ENCODE measurements at regions not wholly inside any gene's neighbourhood (a gene's known extent, or its start where the extent isn't known, plus 50 kb on each side); places are given as distances from the start of the nearest gene placed in this dataset.

- no peaks in the 10 kb centered on the region for H3K27me3 ChIP-seq (ENCODE audit: control insufficient read depth, insufficient read depth, low read length)
- H2AFZ ChIP-seq, result no peak overlapping the region
- no peak overlapping the region for H3K9ac ChIP-seq
- no peak for TF ChIP-seq CTCF (IDR thresholded peaks at IDR 0.05)
- H3K4me2 ChIP-seq (ENCODE audit: low read length), result no peak overlapping the region
- no peak overlapping the region for H3K4me3 ChIP-seq (ENCODE audit: low read depth, low read length)
- H3K4me1 ChIP-seq, result no peaks in the 10 kb centered on the region
- H3K79me2 ChIP-seq, result no peaks in the 10 kb centered on the region
- peaks cover 3% of the 10 kb centered on the region for H3K9me3 ChIP-seq (ENCODE audit: control insufficient read depth, low read length)
- H3K36me3 ChIP-seq (ENCODE audit: control insufficient read depth, insufficient read depth, low read length), result no peaks in the 10 kb centered on the region
- no peak overlapping the region for H3K27ac ChIP-seq
These were observed 336.6 kb upstream of the SLITRK6 start for GRCh38 chr13:86135856-86136255.

GRCh38 chr13:86121881-86122280 is 322.7 kb upstream of the SLITRK6 start:
- H3K79me2 ChIP-seq, result no peaks in the 10 kb centered on the region
- H3K27ac ChIP-seq, result no peak overlapping the region
- no peaks in the 10 kb centered on the region for H3K27me3 ChIP-seq (ENCODE audit: control insufficient read depth, insufficient read depth, low read length)
- no peaks in the 10 kb centered on the region for H3K9me3 ChIP-seq (ENCODE audit: control insufficient read depth, low read length)
- no peak for TF ChIP-seq CTCF (IDR thresholded peaks at IDR 0.05)
- H3K4me1 ChIP-seq, result no peaks in the 10 kb centered on the region
- no peak overlapping the region for H2AFZ ChIP-seq
- H3K4me2 ChIP-seq (ENCODE audit: low read length), result no peak overlapping the region
- no peaks in the 10 kb centered on the region for H3K36me3 ChIP-seq (ENCODE audit: control insufficient read depth, insufficient read depth, low read length)
- no peak overlapping the region for H3K9ac ChIP-seq
- H3K4me3 ChIP-seq (ENCODE audit: low read depth, low read length), result no peak overlapping the region

GRCh38 chr13:86109107-86109506 is 309.9 kb upstream of the SLITRK6 start:
- Histone ChIP-seq H3K9me3 (ENCODE audit: control insufficient read depth, low read length) (peaks cover 3% of the 10 kb centered on the region), H3K27ac (no peak overlapping the region), H3K27me3 (ENCODE audit: control insufficient read depth, insufficient read depth, low read length) (no peaks in the 10 kb centered on the region), H3K79me2 (no peaks in the 10 kb centered on the region), H3K9ac (no peak overlapping the region), H3K4me2 (ENCODE audit: low read length) (no peak overlapping the region), H2AFZ (no peak overlapping the region), H3K36me3 (ENCODE audit: control insufficient read depth, insufficient read depth, low read length) (no peaks in the 10 kb centered on the region), H3K4me3 (ENCODE audit: low read depth, low read length) (no peak overlapping the region), H3K4me1 (no peaks in the 10 kb centered on the region)
- no peak for TF ChIP-seq CTCF (IDR thresholded peaks at IDR 0.05)

- Histone ChIP-seq H3K79me2 (no peaks in the 10 kb centered on the region), H3K4me3 (ENCODE audit: low read depth, low read length) (no peak overlapping the region), H3K9ac (no peak overlapping the region), H3K27me3 (ENCODE audit: control insufficient read depth, insufficient read depth, low read length) (no peaks in the 10 kb centered on the region), H3K4me1 (no peaks in the 10 kb centered on the region), H3K4me2 (ENCODE audit: low read length) (no peak overlapping the region), H3K9me3 (ENCODE audit: control insufficient read depth, low read length) (peaks cover 3% of the 10 kb centered on the region), H3K27ac (no peak overlapping the region), H2AFZ (no peak overlapping the region), H3K36me3 (ENCODE audit: control insufficient read depth, insufficient read depth, low read length) (no peaks in the 10 kb centered on the region)
- no peak for TF ChIP-seq CTCF (IDR thresholded peaks at IDR 0.05)
These were observed 309.1 kb upstream of the SLITRK6 start for GRCh38 chr13:86108334-86108733.

GRCh38 chr13:86098511-86098910 is 299.3 kb upstream of the SLITRK6 start:
- Histone ChIP-seq H3K4me1 (no peaks in the 10 kb centered on the region), H3K9ac (no peak overlapping the region), H3K4me2 (ENCODE audit: low read length) (no peak overlapping the region), H3K27me3 (ENCODE audit: control insufficient read depth, insufficient read depth, low read length) (no peaks in the 10 kb centered on the region), H3K9me3 (ENCODE audit: control insufficient read depth, low read length) (no peaks in the 10 kb centered on the region), H3K27ac (no peak overlapping the region), H3K36me3 (ENCODE audit: control insufficient read depth, insufficient read depth, low read length) (no peaks in the 10 kb centered on the region), H2AFZ (no peak overlapping the region), H3K4me3 (ENCODE audit: low read depth, low read length) (no peak overlapping the region), H3K79me2 (no peaks in the 10 kb centered on the region)
- no peak for TF ChIP-seq CTCF (IDR thresholded peaks at IDR 0.05)
